IMR-90 (cell line): ENCODE measurements at regions not wholly inside any gene's neighbourhood (a gene's known extent, or its start where the extent isn't known, plus 50 kb on each side); places are given as distances from the start of the nearest gene placed in this dataset.

Source experiments
- ATAC-seq: fragments of 200-7000 bp; cut with Tn5 transposase; 2 replicates; pipeline ENCODE4 v1.9.1; 2020; ENCODE audit warnings: low read depth, mild to moderate bottlenecking, moderate library complexity
- BruUV-seq: library from RNA; stranded (reverse); fragments of 400-500 nt; replicated peaks from 2 replicates; lab custom pipeline; 2021; lab: Mats Ljungman, UMichigan
- CTCF ChIA-PET: fragments of 300-600 bp; formaldehyde crosslinking; extraction: SDS; loops from one replicate; lab custom pipeline; 2021; ENCODE audit warnings: antibody characterized with exemption; lab: Yijun Ruan, JAX
- POLR2A ChIA-PET: fragments of 300-600 bp; sonication (Branson Sonifier 250); formaldehyde crosslinking; loops from one replicate; lab custom pipeline; 2022; ENCODE audit warnings: antibody characterized with exemption; ENCODE audit not compliant: unreplicated experiment; lab: Charles Lee
- DNase-seq: peaks from one replicate; pipeline ENCODE4 v3.0.0; 2013
- H2AFZ ChIP-seq: replicated peaks from 2 replicates; pipeline ENCODE3; 2013; ENCODE audit warnings: low read length, mild to moderate bottlenecking; ENCODE audit not compliant: poor library complexity
- H2AK5ac ChIP-seq: 2 replicates; pipeline ENCODE4 v1.6.1; 2013; ENCODE audit warnings: low read depth, low read length, inconsistent platforms
- H2AK9ac ChIP-seq: replicated peaks from 2 replicates; pipeline ENCODE3; 2013; ENCODE audit warnings: mild to moderate bottlenecking, low read depth, low read length, moderate library complexity; ENCODE audit not compliant: poor library complexity
- H2BK120ac ChIP-seq: 2 replicates; pipeline ENCODE4 v1.6.1; 2013; ENCODE audit warnings: low read depth, low read length, inconsistent platforms
- H2BK15ac ChIP-seq: 3 replicates; pipeline ENCODE4 v1.6.1; 2013; ENCODE audit warnings: low read depth, low read length, inconsistent platforms
- H2BK20ac ChIP-seq: 2 replicates; pipeline ENCODE4 v1.6.1; 2013; ENCODE audit warnings: low read depth, mild to moderate bottlenecking, inconsistent platforms, low read length, moderate library complexity
- H2BK5ac ChIP-seq: 2 replicates; pipeline ENCODE4 v1.6.1; 2013; ENCODE audit warnings: mild to moderate bottlenecking, low read depth, low read length, inconsistent platforms; ENCODE audit not compliant: poor library complexity, severe bottlenecking
- H3K14ac ChIP-seq: replicated peaks from 2 replicates; pipeline ENCODE4 v1.6.1; 2013; ENCODE audit warnings: low read depth, low read length, inconsistent platforms
- H3K18ac ChIP-seq: 2 replicates; pipeline ENCODE4 v1.6.1; 2013; ENCODE audit warnings: low read depth, low read length, control low read depth
- H3K23ac ChIP-seq: 2 replicates; pipeline ENCODE4 v1.6.1; 2013; ENCODE audit warnings: low read depth, low read length, inconsistent platforms
- H3K27ac ChIP-seq: 2 replicates; pipeline ENCODE4 v1.5.1; 2013; ENCODE audit warnings: mild to moderate bottlenecking, control low read depth, low read length; ENCODE audit not compliant: insufficient read depth
- H3K27me3 ChIP-seq: 2 replicates; pipeline ENCODE4 v1.6.1; 2013; ENCODE audit warnings: low read length; ENCODE audit not compliant: control insufficient read depth, insufficient read depth
- H3K36me3 ChIP-seq: 2 replicates; pipeline ENCODE4 v1.6.1; 2013; ENCODE audit warnings: low read length, mixed read lengths; ENCODE audit not compliant: control insufficient read depth, insufficient read depth
- H3K4ac ChIP-seq: 2 replicates; pipeline ENCODE4 v1.6.1; 2013; ENCODE audit warnings: low read depth, low read length, inconsistent platforms
- H3K4me1 ChIP-seq: 2 replicates; pipeline ENCODE4 v1.6.1; 2013; ENCODE audit warnings: low read length, mixed read lengths; ENCODE audit not compliant: control insufficient read depth, insufficient read depth
- H3K4me2 ChIP-seq: 2 replicates; pipeline ENCODE4 v1.6.1; 2013; ENCODE audit warnings: low read depth, mild to moderate bottlenecking, control low read depth, low read length, moderate library complexity
- H3K4me3 ChIP-seq: 2 replicates; pipeline ENCODE4 v1.5.1; 2013; ENCODE audit warnings: low read depth, mild to moderate bottlenecking, control low read depth, low read length, moderate library complexity; ENCODE audit not compliant: insufficient read depth
- H3K56ac ChIP-seq: 2 replicates; pipeline ENCODE4 v1.6.1; 2013; ENCODE audit warnings: low read length, inconsistent platforms; ENCODE audit not compliant: insufficient read depth; ENCODE audit errors: extremely low read depth
- H3K79me1 ChIP-seq, 2 experiments: 2 replicates each; pipeline ENCODE4 v1.6.1; 2013; ENCODE audit warnings: low read length in 2 of 2, inconsistent platforms in 1 of 2, low read depth in 1 of 2
- H3K9ac ChIP-seq: 2 replicates; pipeline ENCODE4 v1.6.1; 2013; ENCODE audit warnings: low read depth, low read length, control low read depth
- H3K9me1 ChIP-seq: 2 replicates; pipeline ENCODE4 v1.6.1; 2013; ENCODE audit warnings: low read length, inconsistent platforms; ENCODE audit not compliant: insufficient read depth
- H3K9me3 ChIP-seq: 2 replicates; pipeline ENCODE4 v1.6.1; 2013; ENCODE audit warnings: low read length; ENCODE audit not compliant: control insufficient read depth, insufficient read depth
- H4K20me1 ChIP-seq: 2 replicates; pipeline ENCODE4 v1.6.1; 2013; ENCODE audit warnings: low read length, inconsistent platforms; ENCODE audit not compliant: insufficient read depth
- H4K5ac ChIP-seq: 2 replicates; pipeline ENCODE4 v1.6.1; 2013; ENCODE audit warnings: mild to moderate bottlenecking, low read depth, low read length, control low read depth
- H4K8ac ChIP-seq, 2 experiments: 2 replicates each; pipeline ENCODE4 v1.6.1; 2013; ENCODE audit warnings: low read depth in 2 of 2, low read length in 2 of 2, control low read depth in 1 of 2, inconsistent platforms in 1 of 2
- H4K91ac ChIP-seq: 2 replicates; pipeline ENCODE4 v1.6.1; 2013; ENCODE audit warnings: low read depth, low read length, inconsistent platforms; ENCODE audit not compliant: insufficient read depth
- RAD21 ChIP-seq: IDR thresholded peaks from 2 replicates; pipeline ENCODE4 v1.6.1; 2012; ENCODE audit warnings: low read length, improper control_type of control experiment
- WGBS, 2 experiments: methylation state at CpG; one replicate each; pipeline versions ENCODE4 v1.1.5 to v1.1.7; 2013; ENCODE audit warnings: missing lambda C conversion rate in 2 of 2; ENCODE audit not compliant: insufficient read length in 1 of 2; ENCODE audit errors: extremely low coverage in 2 of 2; 5-methylcytosine and 5-hydroxymethylcytosine counted together
- dilution Hi-C: fragments of 300-500 bp; cut with HindIII; formaldehyde crosslinking; loops from one replicate; pipeline ENCODE4 v1.14.3; 2018; ENCODE audit warnings: low sequenced_read_pairs; ENCODE audit not compliant: unreplicated experiment
- in situ Hi-C: fragments of 300-500 bp; cut with MboI; formaldehyde crosslinking; loops from 3 replicates; pipeline ENCODE4 v1.14.3; 2019; ENCODE audit warnings: low sequenced_read_pairs, inconsistent platforms, mixed read lengths
- intact Hi-C: fragments of 100-400 bp; cut with micrococcal nuclease; formaldehyde crosslinking; loops from 2 replicates; pipeline ENCODE4 v1.10.0; 2022

GRCh38 chr9:115616666-115617239, 498.8 kb upstream of the TNC start:
- Histone ChIP-seq H2BK5ac (peak overlapping the region; percentile 96), H2BK120ac (peak overlapping the region; percentile 89), H4K5ac (peak overlapping the region; percentile 90; the same call in 1 of the 2 replicates), H3K9me1 (peaks cover 10% of the 10 kb centered on the region), H4K8ac (peak overlapping the region; percentile 81 to 90; a peak in 3 of 4 replicates), H2AK5ac (peak overlapping the region; percentile 86), H3K14ac (peak overlapping the region; percentile 76), H3K56ac (peak overlapping the region; percentile 78; the same call in 1 of the 2 replicates), H3K23ac (peak overlapping the region; percentile 55; the same call in 1 of the 2 replicates), H2BK20ac (peak overlapping the region; percentile 95), H3K4me2 (peak overlapping the region; percentile 24; the same call in 1 of the 2 replicates), H3K4ac (peak overlapping the region; percentile 81), H3K27me3 (no peaks in the 10 kb centered on the region), H2AFZ (no peak overlapping the region), H3K9ac (peak overlapping the region; percentile 13; the same call in 1 of the 2 replicates), H3K18ac (peak overlapping the region; percentile 79; the same call in 1 of the 2 replicates), H3K36me3 (no peaks in the 10 kb centered on the region), H4K91ac (peak overlapping the region; percentile 84), H2BK15ac (peak overlapping the region; percentile 88), H3K9me3 (no peaks in the 10 kb centered on the region; the same call in 1 of the 2 replicates), H3K4me1 (peaks cover 20% of the 10 kb centered on the region), H4K20me1 (no peaks in the 10 kb centered on the region), H3K27ac (peak overlapping the region; percentile 72), H3K4me3 (no peak overlapping the region), H2AK9ac (no peak overlapping the region), H3K79me1 (no peaks in the 10 kb centered on the region)
- TF ChIP-seq RAD21: no peak
- POLR2A ChIA-PET: no interaction called here
- ATAC-seq (no peak), DNase-seq (no peak)
- CTCF ChIA-PET: interaction anchor here (0.9 to 1.7 kb wide), 2 partner anchors 8 to 21 kb away, joined by 3 to 4 read pairs; no protein-coding TSS in a partner anchor
- WGBS, 2 experiments: no CpG with 5 or more reads among the region's 2 CpGs
- in situ Hi-C loops (no loop called here), intact Hi-C loops (loop anchor here (5.0 kb wide), 1 partner anchor 36 kb away; no protein-coding TSS in a partner anchor), dilution Hi-C loops (no loop called here)
- no TSS peak for BruUV-seq
